Sigmoid colon (tissue), 3 donors: ENCODE measurements at regions not wholly inside any gene's neighbourhood (a gene's known extent, or its start where the extent isn't known, plus 50 kb on each side); places are given as distances from the start of the nearest gene placed in this dataset.

Source experiments
- CTCF ChIP-seq, 4 experiments: fragments of 450-650 bp in 3 of 4; fragments of 200-600 bp in 1 of 4; IDR thresholded peaks; one replicate each; pipeline ENCODE4 v1.5.1; 2016 to 2019; ENCODE audit warnings: antibody characterized with exemption in 4 of 4, mild to moderate bottlenecking in 3 of 4, moderate library complexity in 2 of 4
- POLR2A ChIP-seq, 2 donors: fragments of 450-650 bp; IDR thresholded peaks; one replicate each; pipeline ENCODE4 v1.6.1; 2016; ENCODE audit warnings: antibody characterized with exemption in 2 of 2, mild to moderate bottlenecking in 2 of 2, moderate library complexity in 2 of 2

GRCh38 chr7:54330216-54330800 lies 211.9 kb upstream of the VSTM2A start:
- no peak for TF ChIP-seq CTCF (IDR thresholded peaks at IDR 0.05)
- TF ChIP-seq POLR2A (IDR thresholded peaks at IDR 0.05), result no peak
